Endothelial cell of umbilical vein (primary cell): ENCODE measurements at regions not wholly inside any gene's neighbourhood (a gene's known extent, or its start where the extent isn't known, plus 50 kb on each side); places are given as distances from the start of the nearest gene placed in this dataset.

Source experiments
- BruUV-seq: library from RNA; stranded (reverse); fragments of 400-500 nt; replicated peaks from 2 replicates; lab custom pipeline; 2021; lab: Mats Ljungman, UMichigan
- CTCF ChIA-PET: fragments of 300-600, 350-600 bp; sonication (Branson Sonifier 250); formaldehyde crosslinking; loops from one replicate; lab custom pipeline; 2021; ENCODE audit warnings: antibody characterized with exemption, inconsistent platforms; lab: Charles Lee
- POLR2A ChIA-PET: fragments of 300-600, 350-600 bp; sonication (Branson Sonifier 250); formaldehyde crosslinking; loops from one replicate; lab custom pipeline; 2021; ENCODE audit warnings: antibody characterized with exemption, inconsistent platforms; lab: Charles Lee
- DNase-seq: peaks from one replicate; pipeline ENCODE4 v3.0.0-alpha.2; 2011; ENCODE audit warnings: low read depth, low spot score
- FAIRE-seq: peaks from 2 replicates; lab custom pipeline; 2011; peaks lifted over from hg19 to GRCh38; lab: Jason Lieb, UNC
- H2AFZ ChIP-seq: 2 replicates; pipeline ENCODE4 v1.6.0; 2012; ENCODE audit warnings: low read depth, low read length, control low read depth, inconsistent platforms
- H3K27ac ChIP-seq: 2 replicates; pipeline ENCODE4 v1.5.1; 2011; ENCODE audit warnings: low read depth, mild to moderate bottlenecking, control low read depth, low read length, moderate library complexity; ENCODE audit not compliant: insufficient read depth
- H3K27me3 ChIP-seq, 2 experiments: 2 replicates each; pipeline versions ENCODE4 v1.6.0 to v1.6.1; 2011; ENCODE audit warnings: low read length in 2 of 2, mixed read lengths in 1 of 2; ENCODE audit not compliant: control insufficient read depth in 2 of 2, insufficient read depth in 2 of 2
- H3K36me3 ChIP-seq, 2 experiments: 2 replicates in 1 of 2; 3 replicates in 1 of 2; pipeline ENCODE4 v1.5.1; 2011; ENCODE audit warnings: low read length in 2 of 2, mild to moderate bottlenecking in 1 of 2, moderate library complexity in 1 of 2; ENCODE audit not compliant: control insufficient read depth in 2 of 2, insufficient read depth in 2 of 2; ENCODE audit errors: extremely low read depth in 1 of 2
- H3K4me1 ChIP-seq: 3 replicates; pipeline ENCODE4 v1.5.1; 2011; ENCODE audit warnings: mild to moderate bottlenecking, low read length; ENCODE audit not compliant: control insufficient read depth, insufficient read depth; ENCODE audit errors: extremely low read depth
- H3K4me2 ChIP-seq: 2 replicates; pipeline ENCODE4 v1.6.1; 2011; ENCODE audit warnings: low read length, control low read depth, mixed read lengths; ENCODE audit not compliant: insufficient read depth
- H3K4me3 ChIP-seq, 3 experiments: fragments of 200-600 bp in 1 of 3; sonication (generic), shearing (Covaris generic) in 1 of 3; replicated peaks in 1 of 3; 2 replicates each; pipeline ENCODE4 v1.5.1; 2011 to 2016; ENCODE audit warnings: control low read depth in 3 of 3, low read length in 3 of 3, mild to moderate bottlenecking in 2 of 3, inconsistent platforms in 1 of 3, low read depth in 1 of 3, moderate library complexity in 1 of 3; ENCODE audit not compliant: insufficient read depth in 1 of 3
- H3K79me2 ChIP-seq: 2 replicates; pipeline ENCODE4 v1.6.0; 2012; ENCODE audit warnings: low read length, inconsistent platforms; ENCODE audit not compliant: control insufficient read depth, insufficient read depth
- H3K9ac ChIP-seq: replicated peaks from 2 replicates; pipeline ENCODE3; 2011; ENCODE audit warnings: low read length, control low read depth; ENCODE audit not compliant: insufficient read depth; ENCODE audit errors: extremely low read depth
- H3K9me1 ChIP-seq: replicated peaks from 3 replicates; pipeline ENCODE4 v1.6.0; 2011; ENCODE audit warnings: mild to moderate bottlenecking, low read length; ENCODE audit not compliant: control insufficient read depth, insufficient read depth; ENCODE audit errors: extremely low read depth
- H3K9me3 ChIP-seq: replicated peaks from 2 replicates; pipeline ENCODE4 v1.5.1; 2012; ENCODE audit warnings: low read length, inconsistent platforms; ENCODE audit not compliant: control insufficient read depth, insufficient read depth
- H4K20me1 ChIP-seq: replicated peaks from 2 replicates; pipeline ENCODE3; 2011; ENCODE audit warnings: mild to moderate bottlenecking, low read length; ENCODE audit not compliant: control insufficient read depth, insufficient read depth; ENCODE audit errors: extremely low read depth
- CTCF ChIP-seq, 2 donors: IDR thresholded peaks; 1 replicate in 1 of 2; 2 replicates in 1 of 2; pipeline ENCODE4 v1.5.1; 2011; ENCODE audit warnings: low read length in 2 of 2, mild to moderate bottlenecking in 2 of 2, moderate library complexity in 2 of 2, control low read depth in 1 of 2, inconsistent platforms in 1 of 2, low read depth in 1 of 2; ENCODE audit not compliant: insufficient read depth in 1 of 2; ENCODE audit errors: extremely low read depth in 1 of 2
- EZH2 ChIP-seq: IDR thresholded peaks from 2 replicates; pipeline ENCODE4 v1.6.1; 2012; ENCODE audit warnings: borderline replicate concordance, low read depth, mild to moderate bottlenecking, moderate library complexity, low read length, inconsistent platforms; ENCODE audit not compliant: severe bottlenecking
- FOS ChIP-seq: IDR thresholded peaks from 2 replicates; pipeline ENCODE4 v1.6.1; 2011; ENCODE audit warnings: mild to moderate bottlenecking, low read length, moderate library complexity, borderline replicate concordance; ENCODE audit not compliant: insufficient read depth
- GATA2 ChIP-seq: IDR thresholded peaks from 2 replicates; pipeline ENCODE4 v1.7.0; 2011; ENCODE audit warnings: low read depth, mild to moderate bottlenecking, moderate library complexity, mixed read lengths, low read length; ENCODE audit not compliant: insufficient read length, insufficient read depth
- JUN ChIP-seq: IDR thresholded peaks from 2 replicates; pipeline ENCODE4 v1.6.1; 2011; ENCODE audit warnings: borderline replicate concordance, low read depth; ENCODE audit not compliant: insufficient read length, insufficient read depth
- MAX ChIP-seq: IDR thresholded peaks from 2 replicates; pipeline ENCODE4 v1.6.1; 2011; ENCODE audit not compliant: insufficient read depth, insufficient read length
- MYC ChIP-seq: IDR thresholded peaks from one replicate; pipeline ENCODE4 v1.6.1; 2011; ENCODE audit warnings: mild to moderate bottlenecking, low read depth, low read length
- POLR2A ChIP-seq: IDR thresholded peaks from 2 replicates; pipeline ENCODE4 v1.6.1; 2012; ENCODE audit warnings: low read depth, mild to moderate bottlenecking, control low read depth, low read length
- POLR2AphosphoS5 ChIP-seq: IDR thresholded peaks from 2 replicates; pipeline ENCODE4 v1.6.1; 2012; ENCODE audit warnings: low read depth, mild to moderate bottlenecking, control low read depth, low read length, moderate library complexity; ENCODE audit not compliant: insufficient read depth
- dilution Hi-C: fragments of 300-500 bp; cut with MboI; formaldehyde crosslinking; loops from one replicate; pipeline ENCODE4 v1.15.0; 2019; ENCODE audit warnings: low sequenced_read_pairs; ENCODE audit not compliant: extremely low pct_ligation_motif_present
- intact Hi-C: fragments of 100-400 bp; cut with micrococcal nuclease; formaldehyde crosslinking; loops from one replicate; pipeline ENCODE4 v1.10.0; 2022

- Histone ChIP-seq H3K36me3 (no peaks in the 10 kb centered on the region), H3K4me2 (no peak overlapping the region), H3K27ac (no peak overlapping the region), H3K9me3 (no peaks in the 10 kb centered on the region), H3K9me1 (no peaks in the 10 kb centered on the region), H3K27me3 (peaks cover 0 to 1% of the 10 kb centered on the region in 2 experiments), H3K4me1 (no peaks in the 10 kb centered on the region), H3K4me3 (no peak overlapping the region), H4K20me1 (no peaks in the 10 kb centered on the region), H3K79me2 (no peaks in the 10 kb centered on the region), H3K9ac (no peak overlapping the region), H2AFZ (no peak overlapping the region)
- POLR2A ChIA-PET, result no interaction called here
- CTCF ChIA-PET, result no interaction called here
- FAIRE-seq (no peak), DNase-seq (no peak)
- no peak for TF ChIP-seq MAX
- TF ChIP-seq CTCF (IDR thresholded peaks at IDR 0.05; ENCODE audit: extremely low read depth in 1 of 2, insufficient read depth in 1 of 2, low read depth in 1 of 2, low read length in 2 of 2), result no peak
- intact Hi-C loops (loop anchor here (1.0 kb wide), 1 partner anchor 8 kb away; no protein-coding TSS in a partner anchor), dilution Hi-C loops (no loop called here)
- no TSS peak for BruUV-seq
Observed at GRCh38 chr4:151865744-151866591, 105.2 kb upstream of the GATB start.

- Histone ChIP-seq H3K4me3 (no peak overlapping the region), H3K27me3 (peaks cover 0 to 1% of the 10 kb centered on the region in 2 experiments), H3K36me3 (no peaks in the 10 kb centered on the region), H3K27ac (no peak overlapping the region), H3K4me1 (no peaks in the 10 kb centered on the region), H3K4me2 (no peak overlapping the region), H3K9me3 (no peaks in the 10 kb centered on the region), H4K20me1 (no peaks in the 10 kb centered on the region), H3K79me2 (no peaks in the 10 kb centered on the region), H2AFZ (no peak overlapping the region), H3K9me1 (no peaks in the 10 kb centered on the region), H3K9ac (no peak overlapping the region)
- CTCF ChIA-PET, result no interaction called here
- intact Hi-C loops (no loop called here), dilution Hi-C loops (no loop called here)
- POLR2A ChIA-PET, result no interaction called here
- DNase-seq (no peak), FAIRE-seq (no peak)
- TF ChIP-seq GATA2 (no peak), POLR2AphosphoS5 (no peak), CTCF (IDR thresholded peaks at IDR 0.05; ENCODE audit: extremely low read depth in 1 of 2, insufficient read depth in 1 of 2, low read depth in 1 of 2, low read length in 2 of 2) (no peak), FOS (no peak), MYC (no peak), MAX (no peak), POLR2A (no peak), JUN (no peak), EZH2 (no peak)
- BruUV-seq, result no TSS peak
Observed at GRCh38 chr4:151865312-151865711, 104.5 kb upstream of the GATB start.
